ENCODE measurements at regions not wholly inside any gene's neighbourhood (a gene's known extent, or its start where the extent isn't known, plus 50 kb on each side); places are given as distances from the start of the nearest gene placed in this dataset.
"Not testable (repeated sequence)": the region's sequence is repeated elsewhere in the genome, so short reads cannot be mapped to it uniquely, and the experiment has no call there.

GRCh38 chr4:49573666-49574215 lies 587.7 kb downstream of the CWH43 start:
- H3K27ac ChIP-seq; ATAC-seq; H3K27me3 ChIP-seq; H3K4me3 ChIP-seq; DNase-seq; H3K36me3 ChIP-seq; H3K9me3 ChIP-seq; H3K4me1 ChIP-seq; intact Hi-C loops (cut with DNase I): not testable (repeated sequence)
- 16% methylated on average over 2 of the region's 2 CpGs for WGBS (ENCODE audit: insufficient coverage, low coverage, low lambda C conversion rate, missing lambda C conversion rate)

DNA sequence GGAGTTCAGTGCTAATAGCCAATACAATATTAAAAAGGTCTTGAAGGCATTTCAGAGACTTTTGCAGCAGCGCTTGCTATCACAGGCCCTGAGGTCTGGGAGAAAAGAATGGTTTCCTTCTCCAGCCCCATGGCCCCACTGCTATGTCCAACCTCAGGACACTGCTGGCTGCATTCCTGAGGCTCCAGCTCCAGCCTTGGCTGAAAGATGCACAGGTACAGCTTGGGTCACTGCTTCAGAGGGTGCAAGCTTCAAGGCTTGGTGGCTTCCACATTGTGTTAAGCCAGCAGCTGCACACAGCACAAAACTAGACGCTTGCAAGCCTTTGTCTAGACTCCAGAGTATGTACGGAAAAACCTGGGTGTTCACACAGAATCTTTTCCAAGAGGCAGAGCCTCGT lies 589.2 kb downstream of the CWH43 start:
- H3K27me3 ChIP-seq; H3K4me3 ChIP-seq; H3K36me3 ChIP-seq; intact Hi-C loops (cut with DNase I); DNase-seq; H3K4me1 ChIP-seq; H3K9me3 ChIP-seq; ATAC-seq; H3K27ac ChIP-seq: not testable (repeated sequence)
- WGBS (ENCODE audit: insufficient coverage, low coverage, low lambda C conversion rate, missing lambda C conversion rate) = 27% methylated on average over 4 of the region's 4 CpGs

- H3K27me3 ChIP-seq; DNase-seq; H3K4me1 ChIP-seq; H3K27ac ChIP-seq; H3K9me3 ChIP-seq; H3K4me3 ChIP-seq; H3K36me3 ChIP-seq; intact Hi-C loops (cut with DNase I); ATAC-seq: not testable (repeated sequence)
- WGBS (ENCODE audit: insufficient coverage, low coverage, low lambda C conversion rate, missing lambda C conversion rate) = 20% methylated on average over 1 of the region's 5 CpGs
These were observed 592.3 kb downstream of the CWH43 start for GRCh38 chr4:49578371-49578770.

- H3K36me3 ChIP-seq; intact Hi-C loops (cut with DNase I); DNase-seq; H3K4me3 ChIP-seq; H3K27ac ChIP-seq; H3K27me3 ChIP-seq; ATAC-seq; H3K4me1 ChIP-seq; H3K9me3 ChIP-seq: not testable (repeated sequence)
- no CpG with 5 or more reads among the region's 2 CpGs for WGBS (ENCODE audit: insufficient coverage, low coverage, low lambda C conversion rate, missing lambda C conversion rate)
These were observed 592.8 kb downstream of the CWH43 start for GRCh38 chr4:49578899-49579298.

DNA sequence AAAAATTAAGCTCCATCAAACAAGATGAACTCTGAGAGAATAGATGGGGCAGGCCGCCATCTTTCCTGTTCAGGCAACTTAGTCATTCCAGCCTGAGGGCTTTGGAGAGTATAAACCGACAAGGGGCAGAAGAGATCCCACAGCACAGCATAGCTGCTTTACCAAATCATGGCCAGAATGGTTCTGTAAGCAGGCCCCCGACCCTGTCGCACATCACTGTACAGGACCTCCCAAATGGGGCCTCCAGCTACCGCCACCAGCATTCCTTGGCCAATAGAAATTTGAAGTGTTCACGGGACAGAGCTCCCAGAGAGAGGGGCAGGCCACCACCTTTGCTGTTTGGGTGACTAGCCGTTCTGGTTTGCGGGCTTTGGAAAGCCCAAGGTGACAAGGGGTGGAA lies 594.1 kb downstream of the CWH43 start:
- DNase-seq; H3K27ac ChIP-seq; H3K9me3 ChIP-seq; H3K36me3 ChIP-seq; H3K27me3 ChIP-seq; intact Hi-C loops (cut with DNase I); H3K4me1 ChIP-seq; H3K4me3 ChIP-seq; ATAC-seq: not testable (repeated sequence)
- 36% methylated on average over 4 of the region's 8 CpGs for WGBS (ENCODE audit: insufficient coverage, low coverage, low lambda C conversion rate, missing lambda C conversion rate)

DNA sequence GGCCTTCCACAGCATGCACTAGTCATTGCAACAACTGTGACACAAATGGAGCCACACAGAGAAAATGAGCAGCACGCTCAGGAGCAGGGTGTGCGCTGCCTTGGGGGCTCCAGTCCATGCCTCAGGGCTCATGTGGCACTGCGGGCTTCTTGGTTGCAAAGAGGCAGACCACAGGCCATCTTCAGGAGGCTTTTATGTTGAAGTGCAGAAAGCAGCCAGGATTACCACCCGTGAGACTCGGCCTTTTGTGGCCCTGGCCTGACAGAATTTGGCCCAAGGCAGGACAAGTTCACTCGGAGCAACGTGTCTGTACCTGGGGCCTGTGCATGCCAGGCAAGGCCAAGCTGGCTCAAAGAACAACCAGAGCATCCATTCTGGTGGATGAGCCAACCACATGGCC lies 602.3 kb downstream of the CWH43 start:
- H3K4me3 ChIP-seq; H3K27ac ChIP-seq; DNase-seq; intact Hi-C loops (cut with DNase I); H3K4me1 ChIP-seq; H3K27me3 ChIP-seq; ATAC-seq; H3K9me3 ChIP-seq; H3K36me3 ChIP-seq: not testable (repeated sequence)
- WGBS (ENCODE audit: insufficient coverage, low coverage, low lambda C conversion rate, missing lambda C conversion rate) = no CpG with 5 or more reads among the region's 7 CpGs

DNA sequence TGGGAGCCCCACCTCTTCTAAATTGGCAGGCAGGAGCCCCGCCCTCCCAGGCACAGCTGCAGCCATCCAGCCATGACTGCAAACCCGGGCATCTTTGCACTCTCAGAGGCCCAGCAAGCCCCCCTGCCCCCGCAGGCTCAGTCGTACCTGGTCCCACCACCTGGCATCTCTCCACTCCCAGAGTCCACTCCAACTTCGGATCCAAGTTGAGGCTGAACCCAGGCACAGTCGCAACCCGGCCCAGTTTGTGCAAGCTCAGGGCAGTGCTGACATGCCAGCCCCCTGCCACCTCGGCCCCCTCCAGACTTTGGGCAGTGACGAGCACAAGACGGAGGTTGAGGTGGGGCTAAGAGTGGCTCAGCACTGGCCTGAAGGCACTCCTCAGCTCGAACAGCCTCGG lies 632.4 kb downstream of the CWH43 start:
- 55% methylated on average over 6 of the region's 12 CpGs for WGBS (ENCODE audit: insufficient coverage, low coverage, low lambda C conversion rate, missing lambda C conversion rate)
- H3K4me3 ChIP-seq; ATAC-seq; H3K9me3 ChIP-seq; H3K36me3 ChIP-seq; H3K27ac ChIP-seq; H3K27me3 ChIP-seq; H3K4me1 ChIP-seq; intact Hi-C loops (cut with DNase I); DNase-seq: not testable (repeated sequence)

- not testable (repeated sequence) for ATAC-seq
These were observed 640.4 kb downstream of the CWH43 start for GRCh38 chr4:49626478-49626877.

More at GRCh38 chr4:49626478-49626877, 640.4 kb downstream of the CWH43 start:
- intact Hi-C loops (cut with DNase I); H3K36me3 ChIP-seq; H3K4me1 ChIP-seq; DNase-seq; H3K27ac ChIP-seq; H3K4me3 ChIP-seq; H3K9me3 ChIP-seq; H3K27me3 ChIP-seq: not testable (repeated sequence)
- WGBS (ENCODE audit: insufficient coverage, low coverage, low lambda C conversion rate, missing lambda C conversion rate) = 60% methylated on average over 8 of the region's 12 CpGs

Small RNA genes in the stretch of these regions (small RNA-seq; reads per million reads assigned to genes)
- gene AC119751.2 (0 reads per million in 2 experiments), gene AC119751.6 (0 reads per million in 2 experiments), gene AC119751.7 (0 reads per million in 2 experiments), gene AC119751.8 (0 reads per million in 2 experiments)
